HUES6 (cell line): ENCODE measurements at regions not wholly inside any gene's neighbourhood (a gene's known extent, or its start where the extent isn't known, plus 50 kb on each side); places are given as distances from the start of the nearest gene placed in this dataset.

Source experiments
- H3K27ac ChIP-seq: 2 replicates; pipeline ENCODE4 v1.7.0; 2013; ENCODE audit warnings: low read depth, mild to moderate bottlenecking, low read length, inconsistent platforms
- H3K27me3 ChIP-seq: 2 replicates; pipeline ENCODE4 v1.6.1; 2013; ENCODE audit warnings: low read length; ENCODE audit not compliant: control insufficient read depth, insufficient read depth
- H3K36me3 ChIP-seq: 2 replicates; pipeline ENCODE4 v1.6.1; 2013; ENCODE audit warnings: low read length; ENCODE audit not compliant: control insufficient read depth, insufficient read depth
- H3K4me1 ChIP-seq: 2 replicates; pipeline ENCODE4 v1.6.1; 2013; ENCODE audit warnings: low read length; ENCODE audit not compliant: control insufficient read depth, insufficient read depth
- H3K4me3 ChIP-seq: 2 replicates; pipeline ENCODE4 v1.5.1; 2013; ENCODE audit warnings: low read depth, low read length
- H3K9ac ChIP-seq: one replicate; pipeline ENCODE4 v1.6.1; 2013; ENCODE audit warnings: mild to moderate bottlenecking, low read length
- H3K9me3 ChIP-seq: 2 replicates; pipeline ENCODE4 v1.6.1; 2013; ENCODE audit warnings: low read depth, low read length; ENCODE audit not compliant: control insufficient read depth, insufficient read depth

- Histone ChIP-seq H3K9ac (no peak overlapping the region), H3K4me3 (no peak overlapping the region), H3K4me1 (peaks cover 10% of the 10 kb centered on the region), H3K9me3 (no peaks in the 10 kb centered on the region), H3K27me3 (no peaks in the 10 kb centered on the region), H3K27ac (no peak overlapping the region), H3K36me3 (no peaks in the 10 kb centered on the region)
Measured at GRCh38 chr2:59658906-59659635, 894.4 kb downstream of the BCL11A start.

GRCh38 chr2:59655809-59656208 lies 897.6 kb downstream of the BCL11A start:
- Histone ChIP-seq H3K36me3 (no peaks in the 10 kb centered on the region), H3K9ac (no peak overlapping the region), H3K27ac (no peak overlapping the region), H3K4me1 (no peaks in the 10 kb centered on the region), H3K9me3 (no peaks in the 10 kb centered on the region), H3K4me3 (no peak overlapping the region), H3K27me3 (no peaks in the 10 kb centered on the region)

GRCh38 chr2:59654710-59655109 lies 898.7 kb downstream of the BCL11A start:
- Histone ChIP-seq H3K9ac (no peak overlapping the region), H3K4me3 (no peak overlapping the region), H3K36me3 (no peaks in the 10 kb centered on the region), H3K4me1 (no peaks in the 10 kb centered on the region), H3K27ac (no peak overlapping the region), H3K27me3 (no peaks in the 10 kb centered on the region), H3K9me3 (no peaks in the 10 kb centered on the region)

GRCh38 chr2:59653164-59653563 lies 900.3 kb downstream of the BCL11A start:
- H3K9me3 ChIP-seq, result no peaks in the 10 kb centered on the region
- H3K4me1 ChIP-seq, result no peaks in the 10 kb centered on the region
- H3K27ac ChIP-seq, result no peak overlapping the region
- H3K9ac ChIP-seq, result no peak overlapping the region
- no peak overlapping the region for H3K4me3 ChIP-seq
- H3K36me3 ChIP-seq, result no peaks in the 10 kb centered on the region
- no peaks in the 10 kb centered on the region for H3K27me3 ChIP-seq

GRCh38 chr2:59630789-59631188 lies 922.7 kb downstream of the BCL11A start:
- H3K9ac ChIP-seq, result no peak overlapping the region
- no peaks in the 10 kb centered on the region for H3K4me1 ChIP-seq
- H3K27me3 ChIP-seq, result no peaks in the 10 kb centered on the region
- no peak overlapping the region for H3K27ac ChIP-seq
- H3K4me3 ChIP-seq, result no peak overlapping the region
- no peaks in the 10 kb centered on the region for H3K36me3 ChIP-seq
- no peaks in the 10 kb centered on the region; the same call in 1 of the 2 replicates for H3K9me3 ChIP-seq

GRCh38 chr2:59627599-59627998 lies 925.9 kb downstream of the BCL11A start:
- Histone ChIP-seq H3K9me3 (no peaks in the 10 kb centered on the region; the same call in 1 of the 2 replicates), H3K4me1 (no peaks in the 10 kb centered on the region), H3K4me3 (no peak overlapping the region), H3K27me3 (no peaks in the 10 kb centered on the region), H3K27ac (no peak overlapping the region), H3K36me3 (no peaks in the 10 kb centered on the region), H3K9ac (no peak overlapping the region)

- Histone ChIP-seq H3K4me3 (no peak overlapping the region), H3K27me3 (no peaks in the 10 kb centered on the region), H3K36me3 (no peaks in the 10 kb centered on the region), H3K4me1 (no peaks in the 10 kb centered on the region), H3K9me3 (peaks cover 5% of the 10 kb centered on the region; the same call in 1 of the 2 replicates), H3K9ac (no peak overlapping the region), H3K27ac (no peak overlapping the region)
Measured at GRCh38 chr2:59622599-59623308, 930.7 kb downstream of the BCL11A start.

- Histone ChIP-seq H3K9me3 (peaks cover 12% of the 10 kb centered on the region), H3K4me3 (no peak overlapping the region), H3K9ac (no peak overlapping the region), H3K27me3 (no peaks in the 10 kb centered on the region), H3K36me3 (no peaks in the 10 kb centered on the region), H3K27ac (no peak overlapping the region), H3K4me1 (no peaks in the 10 kb centered on the region)
Measured at GRCh38 chr2:59604123-59604522, 949.3 kb downstream of the BCL11A start.

- Histone ChIP-seq H3K27ac (no peak overlapping the region), H3K4me3 (no peak overlapping the region), H3K9me3 (no peaks in the 10 kb centered on the region), H3K27me3 (no peaks in the 10 kb centered on the region), H3K4me1 (no peaks in the 10 kb centered on the region), H3K9ac (no peak overlapping the region), H3K36me3 (no peaks in the 10 kb centered on the region)
Measured at GRCh38 chr2:59594671-59595222, 958.7 kb downstream of the BCL11A start.

- no peaks in the 10 kb centered on the region for H3K9me3 ChIP-seq
- no peaks in the 10 kb centered on the region for H3K27me3 ChIP-seq
- H3K4me1 ChIP-seq, result peaks cover 1% of the 10 kb centered on the region; the same call in 1 of the 2 replicates
- no peaks in the 10 kb centered on the region for H3K36me3 ChIP-seq
- H3K9ac ChIP-seq, result no peak overlapping the region
- no peak overlapping the region for H3K27ac ChIP-seq
- no peak overlapping the region for H3K4me3 ChIP-seq
Measured at GRCh38 chr2:59590798-59591197, 962.7 kb downstream of the BCL11A start.

- H3K9ac ChIP-seq, result no peak overlapping the region
- no peaks in the 10 kb centered on the region for H3K36me3 ChIP-seq
- H3K4me1 ChIP-seq, result peaks cover 6% of the 10 kb centered on the region; the same call in 1 of the 2 replicates
- H3K9me3 ChIP-seq, result no peaks in the 10 kb centered on the region
- H3K4me3 ChIP-seq, result no peak overlapping the region
- H3K27ac ChIP-seq, result no peak overlapping the region
- H3K27me3 ChIP-seq, result no peaks in the 10 kb centered on the region
Measured at GRCh38 chr2:59589881-59590280, 963.6 kb downstream of the BCL11A start.
